Mesenchymal stem cell (in vitro differentiated cells and primary cell): ENCODE measurements at regions not wholly inside any gene's neighbourhood (a gene's known extent, or its start where the extent isn't known, plus 50 kb on each side); places are given as distances from the start of the nearest gene placed in this dataset.

ENCODE experiments used
- DNase-seq: peaks from one replicate; pipeline ENCODE4 v3.0.0-alpha.2; 2013
- H2AFZ ChIP-seq: one replicate; pipeline ENCODE4 v1.6.1; 2013; ENCODE audit warnings: low read depth, mild to moderate bottlenecking, control low read depth, inconsistent platforms, low read length, moderate library complexity
- H2AK5ac ChIP-seq: 2 replicates; pipeline ENCODE4 v1.6.1; 2013; ENCODE audit warnings: low read length, moderate library complexity, mild to moderate bottlenecking, inconsistent platforms; ENCODE audit not compliant: severe bottlenecking
- H2BK120ac ChIP-seq: one replicate; pipeline ENCODE4 v1.6.1; 2013; ENCODE audit warnings: low read depth, mild to moderate bottlenecking, inconsistent platforms, low read length, moderate library complexity
- H2BK12ac ChIP-seq, 2 experiments: one replicate each; pipeline ENCODE4 v1.6.1; 2013; ENCODE audit warnings: inconsistent platforms in 2 of 2, low read length in 2 of 2, mild to moderate bottlenecking in 2 of 2, moderate library complexity in 2 of 2, control low read depth in 1 of 2
- H2BK15ac ChIP-seq: one replicate; pipeline ENCODE4 v1.6.1; 2013; ENCODE audit warnings: mild to moderate bottlenecking, low read depth, inconsistent platforms; ENCODE audit not compliant: poor library complexity, severe bottlenecking
- H2BK5ac ChIP-seq: 2 replicates; pipeline ENCODE4 v1.6.1; 2013; ENCODE audit warnings: low read depth, mild to moderate bottlenecking, low read length, control low read depth, inconsistent platforms; ENCODE audit not compliant: poor library complexity, severe bottlenecking
- H3K14ac ChIP-seq, 2 experiments: one replicate each; pipeline ENCODE4 v1.6.1; 2013; ENCODE audit warnings: inconsistent platforms in 2 of 2, low read length in 2 of 2, control low read depth in 1 of 2, mild to moderate bottlenecking in 1 of 2, moderate library complexity in 1 of 2
- H3K18ac ChIP-seq, 2 experiments: one replicate each; pipeline ENCODE4 v1.6.1; 2013; ENCODE audit warnings: inconsistent platforms in 2 of 2, low read length in 2 of 2, control low read depth in 1 of 2, low read depth in 1 of 2, mild to moderate bottlenecking in 1 of 2
- H3K23ac ChIP-seq, 2 experiments: one replicate each; pipeline ENCODE4 v1.6.1; 2013; ENCODE audit warnings: inconsistent platforms in 2 of 2, low read length in 2 of 2, mild to moderate bottlenecking in 2 of 2, moderate library complexity in 2 of 2, control low read depth in 1 of 2
- H3K27ac ChIP-seq: 2 replicates; pipeline ENCODE4 v1.5.1; 2013; ENCODE audit warnings: mild to moderate bottlenecking, moderate library complexity, low read length, control low read depth, inconsistent platforms; ENCODE audit not compliant: poor library complexity, severe bottlenecking
- H3K27me3 ChIP-seq, 2 experiments: 2 replicates each; pipeline versions ENCODE4 v1.6.1 to v1.7.0; 2013; ENCODE audit warnings: low read length in 2 of 2, mild to moderate bottlenecking in 2 of 2, moderate library complexity in 2 of 2, control low read depth in 1 of 2, inconsistent platforms in 1 of 2; ENCODE audit not compliant: control insufficient read depth in 1 of 2, insufficient read depth in 1 of 2
- H3K36me3 ChIP-seq, 2 experiments: 2 replicates each; pipeline versions ENCODE4 v1.6.1 to v1.7.0; 2013; ENCODE audit warnings: low read length in 2 of 2, control low read depth in 1 of 2, inconsistent platforms in 1 of 2, low read depth in 1 of 2, mild to moderate bottlenecking in 1 of 2; ENCODE audit not compliant: insufficient read depth in 2 of 2, control insufficient read depth in 1 of 2
- H3K4ac ChIP-seq, 2 experiments: one replicate each; pipeline ENCODE4 v1.6.1; 2013; ENCODE audit warnings: inconsistent platforms in 2 of 2, low read length in 2 of 2, mild to moderate bottlenecking in 2 of 2, moderate library complexity in 2 of 2, control low read depth in 1 of 2, low read depth in 1 of 2
- H3K4me1 ChIP-seq: 2 replicates; pipeline ENCODE4 v1.6.1; 2013; ENCODE audit warnings: low read depth, low read length, control low read depth; ENCODE audit not compliant: control insufficient read depth, insufficient read depth
- H3K4me2 ChIP-seq: 2 replicates; pipeline ENCODE4 v1.6.1; 2013; ENCODE audit warnings: low read length, mild to moderate bottlenecking, inconsistent platforms; ENCODE audit not compliant: poor library complexity, severe bottlenecking
- H3K4me3 ChIP-seq, 2 experiments: 2 replicates each; pipeline versions ENCODE4 v1.5.1 to v1.7.0; 2013; ENCODE audit warnings: low read length in 2 of 2, mild to moderate bottlenecking in 2 of 2, control low read depth in 1 of 2, low read depth in 1 of 2; ENCODE audit not compliant: insufficient read depth in 1 of 2
- H3K79me1 ChIP-seq: replicated peaks from 2 replicates; pipeline ENCODE4 v1.6.1; 2013; ENCODE audit warnings: mild to moderate bottlenecking, control low read depth, low read length, inconsistent platforms; ENCODE audit not compliant: poor library complexity, severe bottlenecking
- H3K9ac ChIP-seq: 2 replicates; pipeline ENCODE4 v1.7.0; 2013; ENCODE audit warnings: mild to moderate bottlenecking, low read length, moderate library complexity
- H3K9me3 ChIP-seq: 2 replicates; pipeline ENCODE4 v1.7.0; 2013; ENCODE audit warnings: mild to moderate bottlenecking, low read length; ENCODE audit not compliant: control insufficient read depth
- H4K8ac ChIP-seq: one replicate; pipeline ENCODE4 v1.6.1; 2013; ENCODE audit warnings: inconsistent platforms, mild to moderate bottlenecking, low read length, moderate library complexity
- H4K91ac ChIP-seq: one replicate; pipeline ENCODE4 v1.6.1; 2013; ENCODE audit warnings: mild to moderate bottlenecking, low read length, inconsistent platforms
- WGBS: methylation state at CpG from one replicate; pipeline ENCODE4 v1.1.7; 2013; ENCODE audit warnings: mixed read lengths; 5-methylcytosine and 5-hydroxymethylcytosine counted together

DNA sequence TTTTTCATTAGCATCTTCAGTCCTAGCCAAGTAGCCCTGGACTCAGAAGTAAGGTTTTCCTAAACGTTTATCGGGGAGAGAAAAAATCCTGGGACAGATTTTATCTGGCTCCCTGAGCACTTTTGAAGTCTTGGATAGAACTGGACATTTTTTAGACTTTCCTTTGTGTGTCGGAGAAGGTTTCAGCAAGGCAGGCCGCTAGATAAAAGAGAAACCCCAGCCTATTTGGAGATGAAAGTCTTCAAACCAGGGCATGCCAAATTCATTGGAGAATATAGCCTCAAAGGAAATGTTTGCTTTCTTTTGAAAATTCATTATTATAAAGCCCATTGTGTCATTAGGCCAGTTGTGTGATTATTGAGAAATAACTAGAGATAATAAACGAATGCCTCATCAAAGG, 228.1 kb downstream of the BAMBI start:
- Histone ChIP-seq H3K14ac (no peak overlapping the region), H3K4me2 (no peak overlapping the region), H3K27me3 (no peaks in the 10 kb centered on the region), H3K9ac (no peak overlapping the region), H3K79me1 (no peaks in the 10 kb centered on the region), H2BK5ac (no peak overlapping the region), H3K4me1 (peaks cover 6% of the 10 kb centered on the region), H3K4me3 (no peak overlapping the region), H3K4ac (no peak overlapping the region), H3K18ac (no peak overlapping the region), H2AK5ac (no peak overlapping the region), H4K91ac (no peak overlapping the region), H4K8ac (no peak overlapping the region), H2BK15ac (no peak overlapping the region), H3K23ac (no peak overlapping the region), H2BK120ac (no peak overlapping the region), H3K27ac (no peak overlapping the region), H2AFZ (no peak overlapping the region), H3K36me3 (no peaks in the 10 kb centered on the region), H2BK12ac (no peak overlapping the region), H3K9me3 (no peaks in the 10 kb centered on the region)
- no peak for DNase-seq
- 94% methylated on average over 4 of the region's 5 CpGs for WGBS

GRCh38 chr10:28906011-28906411, 228.7 kb downstream of the BAMBI start:
- no peak for DNase-seq
- no peaks in the 10 kb centered on the region for H3K79me1 ChIP-seq
- H3K36me3 ChIP-seq = no peaks in the 10 kb centered on the region
- H2BK120ac ChIP-seq = no peak overlapping the region
- H3K23ac ChIP-seq = no peak overlapping the region
- peaks cover 6% of the 10 kb centered on the region for H3K4me1 ChIP-seq
- no peak overlapping the region for H2BK5ac ChIP-seq
- H3K27ac ChIP-seq = no peak overlapping the region
- H3K27me3 ChIP-seq = no peaks in the 10 kb centered on the region
- H3K9me3 ChIP-seq = no peaks in the 10 kb centered on the region
- H3K4me2 ChIP-seq = no peak overlapping the region
- peak overlapping the region; percentile 70 for H2AK5ac ChIP-seq
- peak overlapping the region; percentile 39 for H4K8ac ChIP-seq
- H3K14ac ChIP-seq = peak overlapping the region in 1 of 2 experiments; percentile 51
- no peak overlapping the region for H4K91ac ChIP-seq
- WGBS = 84% methylated on average over 10 of the region's 11 CpGs
- no peak overlapping the region for H2BK15ac ChIP-seq
- no peak overlapping the region for H3K4me3 ChIP-seq
- no peak overlapping the region for H2AFZ ChIP-seq
- peak overlapping the region; percentile 66 to 73 for H2BK12ac ChIP-seq
- no peak overlapping the region for H3K9ac ChIP-seq
- H3K4ac ChIP-seq = no peak overlapping the region
- H3K18ac ChIP-seq = peak overlapping the region in 1 of 2 experiments; percentile 40

GRCh38 chr10:28906415-28906814, 229.1 kb downstream of the BAMBI start:
- H3K27me3 ChIP-seq = no peaks in the 10 kb centered on the region
- DNase-seq = no peak
- H2BK5ac ChIP-seq = no peak overlapping the region
- WGBS = 74% methylated on average over 2 of the region's 4 CpGs
- H3K4me2 ChIP-seq = no peak overlapping the region
- no peaks in the 10 kb centered on the region for H3K36me3 ChIP-seq
- H2AK5ac ChIP-seq = no peak overlapping the region
- peaks cover 6% of the 10 kb centered on the region for H3K4me1 ChIP-seq
- H4K8ac ChIP-seq = no peak overlapping the region
- peak overlapping the region in 1 of 2 experiments; percentile 34 for H2BK12ac ChIP-seq
- no peaks in the 10 kb centered on the region for H3K9me3 ChIP-seq
- H3K79me1 ChIP-seq = no peaks in the 10 kb centered on the region
- H2AFZ ChIP-seq = no peak overlapping the region
- H4K91ac ChIP-seq = no peak overlapping the region
- no peak overlapping the region for H2BK120ac ChIP-seq
- H3K23ac ChIP-seq = no peak overlapping the region
- no peak overlapping the region for H3K4ac ChIP-seq
- H3K18ac ChIP-seq = no peak overlapping the region
- H3K4me3 ChIP-seq = no peak overlapping the region
- no peak overlapping the region for H3K9ac ChIP-seq
- H3K27ac ChIP-seq = no peak overlapping the region
- H2BK15ac ChIP-seq = no peak overlapping the region
- H3K14ac ChIP-seq = no peak overlapping the region

DNA sequence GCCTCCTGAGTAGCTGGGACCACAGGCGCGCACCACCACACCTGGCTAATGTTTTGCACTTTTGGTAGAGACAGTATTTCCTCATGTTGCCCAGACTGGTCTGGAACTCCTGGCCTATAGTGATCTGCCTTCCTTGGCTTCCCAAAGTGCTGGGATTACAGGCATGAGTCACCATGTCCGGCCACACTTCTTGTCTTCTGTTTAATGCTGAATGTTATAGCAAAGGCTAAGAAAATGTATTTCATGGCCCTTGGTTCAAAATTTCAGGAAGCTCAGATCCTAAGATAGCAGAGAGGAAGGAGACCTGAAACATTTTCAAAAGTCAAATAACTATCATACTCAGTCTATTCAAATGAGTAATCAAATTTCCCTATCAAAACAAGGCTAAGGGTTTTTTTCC, 229.6 kb downstream of the BAMBI start:
- Histone ChIP-seq H3K14ac (no peak overlapping the region), H3K9me3 (no peaks in the 10 kb centered on the region), H2BK120ac (no peak overlapping the region), H3K4me1 (peaks cover 6% of the 10 kb centered on the region), H3K36me3 (no peaks in the 10 kb centered on the region), H3K79me1 (no peaks in the 10 kb centered on the region), H2AFZ (no peak overlapping the region), H3K4ac (no peak overlapping the region), H3K9ac (no peak overlapping the region), H4K91ac (no peak overlapping the region), H2BK12ac (peak overlapping the region in 1 of 2 experiments; percentile 34), H3K18ac (peak overlapping the region in 1 of 2 experiments; percentile 73), H2BK5ac (no peak overlapping the region), H3K4me3 (no peak overlapping the region), H3K23ac (peak overlapping the region in 1 of 2 experiments; percentile 77), H3K27me3 (no peaks in the 10 kb centered on the region), H3K27ac (no peak overlapping the region), H3K4me2 (no peak overlapping the region), H2BK15ac (no peak overlapping the region), H2AK5ac (no peak overlapping the region), H4K8ac (peak overlapping the region; percentile 20)
- WGBS = 71% methylated on average over 3 of the region's 3 CpGs
- peak; percentile 63 for DNase-seq
